ENCODE measurements at regions not wholly inside any gene's neighbourhood (a gene's known extent, or its start where the extent isn't known, plus 50 kb on each side); places are given as distances from the start of the nearest gene placed in this dataset.

- no peak for TF ChIP-seq SIN3B (IDR thresholded peaks at IDR 0.05; ENCODE audit: low read length)
- TF ChIP-seq AHDC1 (CRISPR knock-in tag; IDR thresholded peaks at IDR 0.05; ENCODE audit: borderline replicate concordance): no peak
- no peak for TF ChIP-seq HOXA7 (CRISPR knock-in tag; IDR thresholded peaks at IDR 0.05)
- TF ChIP-seq SMARCE1 (IDR thresholded peaks at IDR 0.05; ENCODE audit: borderline replicate concordance): no peak
- no peak for TF ChIP-seq ZGPAT (CRISPR knock-in tag; IDR thresholded peaks at IDR 0.05)
Observed at GRCh38 chr11:121864660-121865059, 251.4 kb downstream of the BLID start (continued).

GRCh38 chr11:121863126-121863525, 252.9 kb downstream of the BLID start:
- no peak for TF ChIP-seq ATAD3A (CRISPR knock-in tag; IDR thresholded peaks at IDR 0.05)
- Histone ChIP-seq H3K4me3 (replicated peaks in 1 of 3; ENCODE audit: insufficient read depth in 1 of 3, low read depth in 2 of 3, low read length in 3 of 3) (no peak overlapping the region), H3K4me1 (ENCODE audit: insufficient read depth, low read length) (no peaks in the 10 kb centered on the region), H3K4me2 (ENCODE audit: low read depth, low read length) (no peak overlapping the region), H4K20me1 (ENCODE audit: insufficient read depth, low read length) (no peaks in the 10 kb centered on the region), H3K27me3 (ENCODE audit: control insufficient read depth in 1 of 2, insufficient read depth in 2 of 2, low read length in 2 of 2) (no peaks in the 10 kb centered on the region), H2AFZ (ENCODE audit: low read length) (no peak overlapping the region), H3K9ac (ENCODE audit: insufficient read depth, low read depth, low read length) (no peak overlapping the region), H3K36me3 (replicated peaks in 1 of 2; ENCODE audit: control insufficient read depth in 1 of 2, insufficient read depth in 2 of 2, low read length in 2 of 2) (no peaks in the 10 kb centered on the region), H3K79me2 (ENCODE audit: insufficient read depth, low read length) (no peaks in the 10 kb centered on the region), H3K27ac (ENCODE audit: extremely low read length, insufficient read depth, low read length) (no peak overlapping the region), H3K9me3 (ENCODE audit: low read length) (no peaks in the 10 kb centered on the region)
- ChIA-PET CTCF (ENCODE audit: low intra/inter-chr PET ratio, low total read pairs) (no interaction called here), POLR2A (no interaction called here)
- no TSS peak for BruUV-seq (replicated peaks)
- DNase-seq (ENCODE audit: low spot score): no peak
- in situ Hi-C loops (cut with HindIII; ENCODE audit: extremely low pct_ligation_motif_present, low pct_unique_long_range_greater_than_20kb): no loop called here
- WGBS (ENCODE audit: low lambda C conversion rate): 3% methylated on average over 4 of the region's 4 CpGs
- no peak for ATAC-seq
- no peak for FAIRE-seq
- intact Hi-C loops (cut with micrococcal nuclease; ENCODE audit: unreplicated experiment): no loop called here

Data from HepG2 (cell line).